Left lung (tissue), 4 donors: ENCODE measurements at regions not wholly inside any gene's neighbourhood (a gene's known extent, or its start where the extent isn't known, plus 50 kb on each side); places are given as distances from the start of the nearest gene placed in this dataset.

Source experiments
- ATAC-seq: fragments of 200-7000 bp; cut with Tn5 transposase; one replicate; pipeline ENCODE4 v1.9.1; 2020; ENCODE audit warnings: moderate library complexity
- DNase-seq, 4 donors: peaks; one replicate each; pipeline ENCODE4 v3.0.0-alpha.2; 2013 to 2020
- H3K27ac ChIP-seq, 2 donors: fragments of 200-600 bp; sonication (generic) in 1 of 2; one replicate each; pipeline versions ENCODE4 v1.5.0 to v1.8.0; 2020 to 2021
- H3K27me3 ChIP-seq, 2 donors: fragments of 200-600 bp; sonication (generic) in 1 of 2; one replicate each; pipeline versions ENCODE4 v1.5.0 to v1.8.0; 2020 to 2021
- H3K36me3 ChIP-seq, 2 donors: fragments of 200-600 bp; sonication (generic) in 1 of 2; one replicate each; pipeline versions ENCODE4 v1.5.0 to v1.8.0; 2020 to 2021
- H3K4me1 ChIP-seq, 2 donors: fragments of 200-600 bp; one replicate each; pipeline ENCODE4 v1.8.0; 2021
- H3K4me3 ChIP-seq, 2 donors: fragments of 200-600 bp; sonication (generic) in 1 of 2; one replicate each; pipeline versions ENCODE4 v1.5.0 to v1.8.0; 2020 to 2021; ENCODE audit warnings: mild to moderate bottlenecking in 1 of 2
- H3K9me3 ChIP-seq, 2 donors: fragments of 200-600 bp; sonication (generic) in 1 of 2; one replicate each; pipeline versions ENCODE4 v1.5.0 to v1.8.0; 2020 to 2021
- intact Hi-C, 2 donors: fragments of 100-400 bp; cut with DNase I; formaldehyde crosslinking; loops; one replicate each; pipeline versions ENCODE4 v1.11.2 to v1.14.2; 2022
- TF ChIP-seq, protein P1 (sequence below), 2 donors: fragments of 200-600 bp; sonication (generic) in 1 of 2; IDR thresholded peaks; one replicate each; pipeline versions ENCODE4 v1.5.0 to v1.8.0; 2021; ENCODE audit warnings: antibody characterized with exemption in 2 of 2
- donor health status: DM: no; HTN: yes; CAD: no.
- donor health status: DM: no; HTN: no; CAD: no.

DNA sequence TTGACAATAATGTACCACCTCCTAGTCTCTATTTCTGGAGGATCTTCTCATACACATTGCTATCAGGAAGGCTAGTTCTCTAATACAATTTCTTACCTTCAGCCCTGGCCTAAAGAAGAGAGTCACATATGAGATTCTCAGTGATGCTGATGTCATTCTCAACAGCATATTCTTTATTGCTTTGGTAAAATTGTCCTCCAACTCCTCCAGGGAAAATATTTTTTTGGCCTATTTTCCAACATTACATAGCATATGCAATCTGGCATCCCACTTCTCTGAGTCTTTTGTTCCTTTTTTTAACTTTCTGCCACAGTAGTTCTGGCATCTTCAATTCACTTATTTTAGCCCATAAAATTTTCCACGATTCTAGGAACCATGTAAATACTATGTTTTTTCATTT, 2363.1 kb downstream of the ARAP2 start:
- H3K27me3 ChIP-seq = no peaks in the 10 kb centered on the region
- intact Hi-C loops = no loop called here
- DNase-seq = no peak
- TF ChIP-seq, protein P1, sequence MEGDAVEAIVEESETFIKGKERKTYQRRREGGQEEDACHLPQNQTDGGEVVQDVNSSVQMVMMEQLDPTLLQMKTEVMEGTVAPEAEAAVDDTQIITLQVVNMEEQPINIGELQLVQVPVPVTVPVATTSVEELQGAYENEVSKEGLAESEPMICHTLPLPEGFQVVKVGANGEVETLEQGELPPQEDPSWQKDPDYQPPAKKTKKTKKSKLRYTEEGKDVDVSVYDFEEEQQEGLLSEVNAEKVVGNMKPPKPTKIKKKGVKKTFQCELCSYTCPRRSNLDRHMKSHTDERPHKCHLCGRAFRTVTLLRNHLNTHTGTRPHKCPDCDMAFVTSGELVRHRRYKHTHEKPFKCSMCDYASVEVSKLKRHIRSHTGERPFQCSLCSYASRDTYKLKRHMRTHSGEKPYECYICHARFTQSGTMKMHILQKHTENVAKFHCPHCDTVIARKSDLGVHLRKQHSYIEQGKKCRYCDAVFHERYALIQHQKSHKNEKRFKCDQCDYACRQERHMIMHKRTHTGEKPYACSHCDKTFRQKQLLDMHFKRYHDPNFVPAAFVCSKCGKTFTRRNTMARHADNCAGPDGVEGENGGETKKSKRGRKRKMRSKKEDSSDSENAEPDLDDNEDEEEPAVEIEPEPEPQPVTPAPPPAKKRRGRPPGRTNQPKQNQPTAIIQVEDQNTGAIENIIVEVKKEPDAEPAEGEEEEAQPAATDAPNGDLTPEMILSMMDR (IDR thresholded peaks at IDR 0.05) = no peak
- ATAC-seq = no peak
- H3K27ac ChIP-seq = no peak overlapping the region
- H3K4me1 ChIP-seq = no peaks in the 10 kb centered on the region
- no peak overlapping the region for H3K4me3 ChIP-seq
- peaks cover 0 to 2% of the 10 kb centered on the region in 2 donors for H3K9me3 ChIP-seq
- H3K36me3 ChIP-seq = no peaks in the 10 kb centered on the region

DNA sequence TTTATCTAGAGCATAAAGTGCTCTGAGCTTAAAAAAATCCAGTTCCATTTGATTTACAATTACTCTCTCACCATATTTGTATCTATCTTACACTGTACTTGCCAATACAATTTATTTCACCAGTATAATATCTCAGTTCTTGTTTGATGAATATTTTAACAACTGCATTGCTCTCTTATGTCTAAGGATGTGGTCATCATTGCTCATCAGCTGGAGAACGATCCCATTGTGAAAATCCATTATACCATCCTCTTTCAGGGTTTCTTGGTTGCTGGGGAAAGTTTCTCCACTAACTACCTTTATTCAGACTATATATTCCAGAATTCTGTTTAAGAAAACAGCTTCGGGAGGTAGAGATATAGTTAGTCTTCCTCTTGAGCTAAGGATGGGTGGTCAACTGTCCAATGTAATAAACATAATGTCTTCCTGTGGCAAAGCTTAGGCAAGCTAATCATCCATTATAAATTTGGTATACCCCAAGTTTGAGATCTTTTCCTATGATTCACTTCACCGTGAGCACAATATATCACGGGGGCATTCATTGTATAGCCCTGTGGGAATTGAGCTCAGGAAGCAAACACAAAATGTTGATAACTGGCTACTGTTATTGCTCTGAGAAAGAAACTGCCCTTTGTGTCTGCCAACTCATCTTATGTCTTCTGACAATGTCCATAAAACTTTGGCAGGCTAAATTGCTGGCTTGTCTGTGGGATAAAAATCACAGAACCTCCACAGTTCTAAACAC, 2361.9 kb downstream of the ARAP2 start:
- TF ChIP-seq, protein P1 (IDR thresholded peaks at IDR 0.05) = no peak
- DNase-seq = no peak
- intact Hi-C loops = no loop called here
- H3K4me3 ChIP-seq = no peak overlapping the region
- peaks cover 0 to 2% of the 10 kb centered on the region in 2 donors for H3K9me3 ChIP-seq
- H3K4me1 ChIP-seq = no peaks in the 10 kb centered on the region
- H3K27me3 ChIP-seq = no peaks in the 10 kb centered on the region
- no peaks in the 10 kb centered on the region for H3K36me3 ChIP-seq
- no peak for ATAC-seq
- H3K27ac ChIP-seq = no peak overlapping the region

DNA sequence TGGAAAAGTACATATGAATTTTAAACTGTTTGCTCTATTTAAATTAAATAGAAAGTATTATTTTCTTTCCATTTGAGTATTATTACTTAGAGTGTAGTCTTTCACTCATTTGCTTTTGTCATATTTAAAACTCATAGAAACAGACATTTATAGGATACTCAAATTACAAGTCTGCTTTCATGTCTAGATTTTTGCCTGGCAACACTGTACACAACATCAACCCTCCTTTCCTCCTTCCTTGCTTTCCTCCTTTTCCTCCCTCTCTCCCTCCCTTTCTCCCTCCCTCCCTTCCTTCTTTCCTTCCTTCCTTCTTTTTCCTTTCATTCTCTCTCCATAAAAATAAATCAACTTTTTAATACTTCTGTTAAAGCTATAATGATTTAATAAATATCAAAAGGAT, 2361.2 kb downstream of the ARAP2 start:
- Histone ChIP-seq H3K4me1 (no peaks in the 10 kb centered on the region), H3K27me3 (no peaks in the 10 kb centered on the region), H3K27ac (no peak overlapping the region), H3K4me3 (no peak overlapping the region), H3K9me3 (peaks cover 0 to 2% of the 10 kb centered on the region in 2 donors), H3K36me3 (no peaks in the 10 kb centered on the region)
- ATAC-seq (no peak), DNase-seq (no peak)
- intact Hi-C loops = no loop called here
- TF ChIP-seq, protein P1 (IDR thresholded peaks at IDR 0.05) = no peak

DNA sequence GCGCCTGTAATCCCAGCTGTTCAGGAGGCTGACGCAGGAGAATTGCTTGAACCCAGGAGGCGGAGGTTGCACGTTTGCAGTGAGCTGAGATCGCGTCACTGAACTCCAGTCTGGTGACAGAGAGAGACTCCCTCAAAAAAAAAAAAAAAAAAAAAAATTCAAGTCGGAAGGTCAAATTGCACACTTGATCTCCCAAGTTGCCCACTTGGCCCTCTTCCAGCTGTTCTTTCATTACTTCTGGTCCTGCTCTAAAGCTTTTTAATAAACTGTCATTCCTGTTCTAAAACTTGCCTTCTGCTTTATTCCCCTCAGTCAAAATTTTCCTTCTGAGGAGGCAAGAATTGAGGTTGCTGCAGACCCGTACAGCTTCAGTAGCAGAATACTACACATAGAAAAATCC, 2358.0 kb downstream of the ARAP2 start:
- no peaks in the 10 kb centered on the region for H3K9me3 ChIP-seq
- TF ChIP-seq, protein P1 (IDR thresholded peaks at IDR 0.05) = no peak
- intact Hi-C loops = no loop called here
- no peak overlapping the region for H3K4me3 ChIP-seq
- no peaks in the 10 kb centered on the region for H3K27me3 ChIP-seq
- no peak for DNase-seq
- H3K4me1 ChIP-seq = no peaks in the 10 kb centered on the region
- H3K36me3 ChIP-seq = no peaks in the 10 kb centered on the region
- ATAC-seq = no peak
- H3K27ac ChIP-seq = no peak overlapping the region

DNA sequence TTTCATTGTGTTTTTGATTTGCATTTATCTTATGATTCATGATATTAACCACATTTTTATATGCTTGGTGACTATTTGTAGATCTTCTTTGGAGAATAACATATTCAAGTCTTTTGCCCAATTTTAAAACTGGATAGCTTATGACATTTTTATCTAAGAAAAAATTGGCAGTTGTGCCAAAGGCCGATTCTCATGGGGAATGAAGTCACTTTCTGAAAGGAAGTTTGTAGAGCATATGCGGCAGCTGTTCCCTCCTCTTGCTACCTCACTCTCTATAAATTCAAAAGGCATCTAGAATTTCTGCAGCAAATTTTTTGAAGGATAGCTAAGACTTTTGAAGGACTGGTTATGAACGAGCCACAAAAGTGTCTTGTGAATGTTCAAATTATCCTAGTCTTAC, 2353.5 kb downstream of the ARAP2 start:
- TF ChIP-seq, protein P1 (IDR thresholded peaks at IDR 0.05) = no peak
- intact Hi-C loops = no loop called here
- H3K4me3 ChIP-seq = no peak overlapping the region
- DNase-seq = no peak
- no peaks in the 10 kb centered on the region for H3K36me3 ChIP-seq
- H3K9me3 ChIP-seq = no peaks in the 10 kb centered on the region
- H3K27me3 ChIP-seq = no peaks in the 10 kb centered on the region
- H3K27ac ChIP-seq = no peak overlapping the region
- ATAC-seq = no peak
- no peaks in the 10 kb centered on the region for H3K4me1 ChIP-seq
